ENCODE measurements at regions not wholly inside any gene's neighbourhood (a gene's known extent, or its start where the extent isn't known, plus 50 kb on each side); places are given as distances from the start of the nearest gene placed in this dataset.
"Not testable (repeated sequence)": the region's sequence is repeated elsewhere in the genome, so short reads cannot be mapped to it uniquely, and the experiment has no call there.

DNA sequence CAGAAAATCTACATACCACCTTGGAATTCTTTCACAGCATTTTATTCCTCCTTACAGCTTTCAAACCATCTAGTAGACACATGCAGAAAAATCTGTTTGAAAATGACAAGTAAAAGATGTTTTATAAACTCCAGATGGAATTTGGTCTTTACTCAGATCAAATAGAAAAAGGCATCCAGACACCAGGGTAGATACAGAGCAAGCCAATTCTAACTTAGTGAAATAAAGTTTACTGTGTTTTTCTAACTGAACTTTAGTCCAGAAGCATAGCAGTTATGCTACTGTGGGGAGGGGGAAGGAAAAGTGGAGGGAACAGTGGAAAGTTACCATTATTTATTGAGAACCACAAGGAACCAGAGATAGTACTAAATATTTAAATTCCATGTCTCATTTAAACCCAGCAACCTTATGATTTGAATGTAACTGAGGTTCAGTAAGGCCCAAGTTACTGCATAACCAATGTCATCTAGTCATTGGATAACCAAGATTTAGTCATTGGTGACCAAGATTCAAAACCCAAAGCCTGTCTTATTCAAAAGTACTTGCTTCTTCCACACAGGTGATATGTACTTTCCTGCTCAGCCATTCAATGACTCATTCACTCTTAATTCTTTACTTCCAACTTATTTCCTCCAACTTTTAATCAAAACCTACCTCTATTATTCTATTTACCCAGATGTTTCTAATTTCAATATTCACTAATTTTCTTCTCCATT is 57.7 kb downstream of the RAD51AP2 start:
- no peak overlapping the region for H3K9ac ChIP-seq (ENCODE audit: low read length)
- no peaks in the 10 kb centered on the region for H3K79me2 ChIP-seq (ENCODE audit: insufficient read depth, low read length)
- H3K4me2 ChIP-seq (ENCODE audit: low read length): no peak overlapping the region
- Mint-ChIP-seq H3K27ac (ENCODE audit: unreplicated experiment) (no peak overlapping the region), H3K4me3 (ENCODE audit: unreplicated experiment) (no peak overlapping the region), H3K9me3 (ENCODE audit: unreplicated experiment) (no peaks in the 10 kb centered on the region), H3K4me1 (ENCODE audit: low read depth, unreplicated experiment) (no peaks in the 10 kb centered on the region), H3K36me3 (ENCODE audit: low read depth, unreplicated experiment) (no peaks in the 10 kb centered on the region), H3K27me3 (ENCODE audit: low read depth, unreplicated experiment) (no peaks in the 10 kb centered on the region)
- no peaks in the 10 kb centered on the region for H3K27me3 ChIP-seq (ENCODE audit: insufficient read depth, low read length)
- H3K36me3 ChIP-seq (ENCODE audit: insufficient read depth, low read length): no peaks in the 10 kb centered on the region
- H3K4me3 ChIP-seq (ENCODE audit: insufficient read depth, low read depth, low read length): no peak overlapping the region
- H4K20me1 ChIP-seq (ENCODE audit: insufficient read depth, low read length): no peaks in the 10 kb centered on the region
- DNase-seq (ENCODE audit: low read depth): no peak
- TF ChIP-seq, protein P1, sequence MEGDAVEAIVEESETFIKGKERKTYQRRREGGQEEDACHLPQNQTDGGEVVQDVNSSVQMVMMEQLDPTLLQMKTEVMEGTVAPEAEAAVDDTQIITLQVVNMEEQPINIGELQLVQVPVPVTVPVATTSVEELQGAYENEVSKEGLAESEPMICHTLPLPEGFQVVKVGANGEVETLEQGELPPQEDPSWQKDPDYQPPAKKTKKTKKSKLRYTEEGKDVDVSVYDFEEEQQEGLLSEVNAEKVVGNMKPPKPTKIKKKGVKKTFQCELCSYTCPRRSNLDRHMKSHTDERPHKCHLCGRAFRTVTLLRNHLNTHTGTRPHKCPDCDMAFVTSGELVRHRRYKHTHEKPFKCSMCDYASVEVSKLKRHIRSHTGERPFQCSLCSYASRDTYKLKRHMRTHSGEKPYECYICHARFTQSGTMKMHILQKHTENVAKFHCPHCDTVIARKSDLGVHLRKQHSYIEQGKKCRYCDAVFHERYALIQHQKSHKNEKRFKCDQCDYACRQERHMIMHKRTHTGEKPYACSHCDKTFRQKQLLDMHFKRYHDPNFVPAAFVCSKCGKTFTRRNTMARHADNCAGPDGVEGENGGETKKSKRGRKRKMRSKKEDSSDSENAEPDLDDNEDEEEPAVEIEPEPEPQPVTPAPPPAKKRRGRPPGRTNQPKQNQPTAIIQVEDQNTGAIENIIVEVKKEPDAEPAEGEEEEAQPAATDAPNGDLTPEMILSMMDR (IDR thresholded peaks at IDR 0.05; ENCODE audit: insufficient read depth, low read depth, low read length): no peak
- no peak for TF ChIP-seq EZH2 (IDR thresholded peaks at IDR 0.05; ENCODE audit: insufficient read depth, low read length)
- no peak overlapping the region for H2AFZ ChIP-seq (ENCODE audit: low read depth, low read length)
- no peak for FAIRE-seq
- no peaks in the 10 kb centered on the region for H3K9me3 ChIP-seq (ENCODE audit: insufficient read depth, low read depth, low read length)
- no peaks in the 10 kb centered on the region for H3K4me1 ChIP-seq (ENCODE audit: insufficient read depth, low read length)
- no peak overlapping the region for H3K27ac ChIP-seq (ENCODE audit: low read depth, low read length)

DNA sequence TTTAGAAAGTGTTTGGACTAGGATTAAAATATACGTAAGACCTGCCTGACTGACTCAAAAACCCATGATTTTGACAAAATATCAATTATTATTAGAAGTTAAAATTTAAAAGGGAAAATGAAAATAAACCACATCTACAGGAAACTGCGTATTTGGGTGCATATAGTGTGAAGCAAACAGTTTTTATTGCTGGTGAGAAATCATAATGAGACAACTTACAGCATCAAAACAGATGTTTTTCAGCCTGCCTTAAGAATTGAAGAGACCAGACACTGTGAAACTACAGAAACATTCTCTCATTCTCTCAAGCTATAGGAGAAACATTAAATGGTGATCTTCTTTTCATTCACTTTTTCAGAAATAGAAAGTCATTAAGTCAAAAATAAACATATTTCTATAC is 62.9 kb downstream of the RAD51AP2 start:
- Histone ChIP-seq H3K4me3 (ENCODE audit: insufficient read depth, low read depth, low read length) (no peak overlapping the region), H2AFZ (ENCODE audit: low read depth, low read length) (no peak overlapping the region), H3K79me2 (ENCODE audit: insufficient read depth, low read length) (no peaks in the 10 kb centered on the region), H3K27me3 (ENCODE audit: insufficient read depth, low read length) (no peaks in the 10 kb centered on the region), H3K36me3 (ENCODE audit: insufficient read depth, low read length) (no peaks in the 10 kb centered on the region), H3K9me3 (ENCODE audit: insufficient read depth, low read depth, low read length) (no peaks in the 10 kb centered on the region), H3K4me2 (ENCODE audit: low read length) (no peak overlapping the region), H4K20me1 (ENCODE audit: insufficient read depth, low read length) (no peaks in the 10 kb centered on the region), H3K4me1 (ENCODE audit: insufficient read depth, low read length) (no peaks in the 10 kb centered on the region), H3K27ac (ENCODE audit: low read depth, low read length) (no peak overlapping the region), H3K9ac (ENCODE audit: low read length) (no peak overlapping the region)
- peaks cover 2% of the 10 kb centered on the region for H3K9me3 Mint-ChIP-seq (ENCODE audit: unreplicated experiment)
- TF ChIP-seq, protein P1 (IDR thresholded peaks at IDR 0.05; ENCODE audit: insufficient read depth, low read depth, low read length): no peak
- TF ChIP-seq EZH2 (IDR thresholded peaks at IDR 0.05; ENCODE audit: insufficient read depth, low read length): no peak
- no peaks in the 10 kb centered on the region for H3K36me3 Mint-ChIP-seq (ENCODE audit: low read depth, unreplicated experiment)
- DNase-seq (ENCODE audit: low read depth): no peak
- H3K4me3 Mint-ChIP-seq (ENCODE audit: unreplicated experiment): no peak overlapping the region
- H3K27me3 Mint-ChIP-seq (ENCODE audit: low read depth, unreplicated experiment): no peaks in the 10 kb centered on the region
- H3K27ac Mint-ChIP-seq (ENCODE audit: unreplicated experiment): no peak overlapping the region
- no peaks in the 10 kb centered on the region for H3K4me1 Mint-ChIP-seq (ENCODE audit: low read depth, unreplicated experiment)
- FAIRE-seq: peak; percentile 20

DNA sequence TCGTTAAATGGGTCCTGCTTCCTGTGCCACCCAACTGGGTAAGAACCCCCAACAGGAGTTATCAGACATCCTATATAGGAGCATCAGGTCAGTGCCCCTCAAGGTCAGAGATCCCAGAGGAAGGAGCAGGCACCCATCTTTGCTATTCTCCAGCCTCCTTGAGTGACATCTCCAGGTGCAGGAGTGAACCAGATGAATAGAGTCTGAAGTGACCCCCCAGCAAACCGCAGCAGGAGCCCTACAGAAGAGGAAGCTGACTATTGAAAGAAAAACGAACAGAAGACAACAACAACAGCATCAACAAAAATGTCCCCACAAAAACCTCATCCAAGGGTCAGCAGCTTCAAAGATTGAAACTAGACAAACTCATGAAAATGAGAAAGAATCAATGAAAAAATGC is 72.0 kb downstream of the RAD51AP2 start:
- not testable (repeated sequence) for H3K4me3 Mint-ChIP-seq (ENCODE audit: unreplicated experiment); H3K79me2 ChIP-seq (ENCODE audit: insufficient read depth, low read length); H3K27me3 ChIP-seq (ENCODE audit: insufficient read depth, low read length); H3K4me3 ChIP-seq (ENCODE audit: insufficient read depth, low read depth, low read length); H3K27ac Mint-ChIP-seq (ENCODE audit: unreplicated experiment); H4K20me1 ChIP-seq (ENCODE audit: insufficient read depth, low read length); DNase-seq (ENCODE audit: low read depth); H3K9ac ChIP-seq (ENCODE audit: low read length); H3K4me2 ChIP-seq (ENCODE audit: low read length); H3K27me3 Mint-ChIP-seq (ENCODE audit: low read depth, unreplicated experiment); H3K9me3 Mint-ChIP-seq (ENCODE audit: unreplicated experiment); H2AFZ ChIP-seq (ENCODE audit: low read depth, low read length); FAIRE-seq; H3K4me1 Mint-ChIP-seq (ENCODE audit: low read depth, unreplicated experiment); H3K36me3 ChIP-seq (ENCODE audit: insufficient read depth, low read length); H3K36me3 Mint-ChIP-seq (ENCODE audit: low read depth, unreplicated experiment); H3K9me3 ChIP-seq (ENCODE audit: insufficient read depth, low read depth, low read length); H3K27ac ChIP-seq (ENCODE audit: low read depth, low read length)
- H3K4me1 ChIP-seq (ENCODE audit: insufficient read depth, low read length): peaks cover 12% of the 10 kb centered on the region
